ENCODE measurements at regions not wholly inside any gene's neighbourhood (a gene's known extent, or its start where the extent isn't known, plus 50 kb on each side); places are given as distances from the start of the nearest gene placed in this dataset.

DNA sequence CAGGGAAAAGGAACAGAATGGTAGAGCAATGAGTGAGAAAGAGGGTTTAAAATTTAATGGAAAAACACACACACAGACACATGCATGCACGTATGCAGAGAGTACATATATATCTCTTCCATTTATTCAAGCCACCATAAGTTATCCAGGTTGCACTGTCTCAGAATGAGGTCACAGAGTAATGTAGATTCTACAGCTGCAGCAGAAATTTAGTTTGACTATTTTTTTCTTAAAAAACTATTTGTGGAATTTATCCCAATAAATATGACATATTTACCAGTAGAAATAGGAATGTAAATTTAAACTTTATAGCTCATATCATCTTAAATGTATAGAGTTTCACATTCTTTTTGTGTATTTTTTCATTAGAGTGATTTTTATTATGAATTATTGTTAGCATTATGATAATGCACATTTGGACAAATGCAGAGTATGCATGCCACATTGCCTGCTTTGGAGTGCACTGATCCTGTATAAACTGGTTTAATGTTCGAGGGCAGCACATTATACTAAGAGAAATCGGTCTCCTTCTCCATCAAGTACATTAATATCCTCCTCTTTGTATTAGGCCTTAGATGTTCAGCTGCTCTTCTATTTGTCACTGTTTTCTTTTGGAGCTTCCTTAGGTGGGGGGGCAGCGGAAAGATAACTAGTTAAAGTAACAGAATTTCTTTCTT is 216.3 kb upstream of the TARS1 start:
- DNase-seq: no peak

DNA sequence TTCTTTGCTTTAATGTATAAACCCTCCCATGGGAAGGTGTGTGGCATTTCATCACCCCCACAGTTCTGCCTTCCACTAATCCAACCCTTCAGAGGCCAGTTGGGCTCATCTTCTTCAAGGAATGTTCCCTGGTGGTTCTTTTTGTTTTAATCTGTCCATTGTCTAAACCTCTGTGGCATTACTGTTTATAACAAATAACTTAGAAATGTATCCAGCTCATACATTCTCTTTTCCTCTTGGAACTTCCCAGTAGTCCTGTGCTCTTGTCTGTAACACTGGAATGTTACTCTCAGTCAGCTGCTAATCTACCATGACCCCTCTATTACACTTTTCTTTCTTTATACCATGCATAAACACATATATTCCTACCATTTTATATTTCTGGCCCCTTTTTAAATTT is 213.5 kb upstream of the TARS1 start:
- no peak for DNase-seq

DNA sequence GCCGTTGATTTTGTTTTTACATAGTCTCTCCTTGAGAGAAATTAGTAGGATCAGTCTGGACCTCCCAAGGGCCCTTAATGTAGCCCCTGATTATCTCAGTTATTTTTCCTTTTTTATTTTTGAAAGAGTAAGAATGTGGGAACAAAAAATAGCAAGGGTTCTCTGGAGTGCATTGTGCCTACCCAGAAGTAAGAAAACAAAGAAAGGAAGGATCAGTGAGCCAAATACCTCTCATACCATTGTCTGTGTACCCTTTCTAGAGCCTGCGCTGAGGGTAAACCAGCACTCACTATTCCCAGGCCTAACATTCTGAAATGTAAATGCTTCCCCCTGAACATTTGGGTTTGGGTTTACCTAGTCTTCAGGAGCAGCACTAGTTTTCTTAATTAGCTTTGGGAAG is 213.0 kb upstream of the TARS1 start:
- DNase-seq: no peak

DNA sequence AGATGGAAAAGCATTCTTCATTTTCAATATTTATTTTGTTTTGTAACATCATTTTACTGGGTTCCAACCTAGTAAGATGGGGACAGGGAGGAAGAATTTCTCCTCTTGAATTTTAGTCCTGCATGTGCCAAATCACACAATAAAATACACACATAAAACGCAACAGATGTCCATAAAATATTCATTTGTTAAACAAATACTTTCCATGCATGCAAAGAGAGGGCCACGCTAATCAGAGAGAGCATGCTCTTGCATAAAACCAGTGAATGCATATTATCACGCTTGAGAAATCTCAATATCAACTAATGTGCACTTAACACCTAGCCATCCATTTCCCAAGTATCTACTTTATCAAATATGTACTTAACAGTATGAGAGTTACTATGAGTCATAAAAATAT is 212.6 kb upstream of the TARS1 start:
- no peak for DNase-seq

DNA sequence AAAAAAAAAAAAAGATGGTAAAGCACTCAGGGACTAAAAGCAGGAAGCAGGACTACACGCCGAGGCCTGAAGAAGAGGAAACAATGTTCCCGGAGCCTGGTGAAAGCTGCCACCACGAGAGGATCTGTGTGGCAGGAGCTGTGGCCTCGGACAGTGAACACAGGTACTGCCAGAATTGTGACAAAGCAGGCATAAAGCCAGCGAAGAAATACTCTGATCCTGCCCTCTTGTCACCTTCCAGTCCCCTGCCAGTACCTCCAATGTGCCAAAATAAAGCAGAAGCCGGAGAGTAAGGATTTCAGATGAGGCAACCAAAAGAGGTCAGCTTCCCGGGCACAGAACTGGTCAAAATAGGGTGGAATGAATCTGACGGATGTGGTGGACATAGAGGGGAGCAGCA is 211.5 kb upstream of the TARS1 start:
- no peak for DNase-seq

DNA sequence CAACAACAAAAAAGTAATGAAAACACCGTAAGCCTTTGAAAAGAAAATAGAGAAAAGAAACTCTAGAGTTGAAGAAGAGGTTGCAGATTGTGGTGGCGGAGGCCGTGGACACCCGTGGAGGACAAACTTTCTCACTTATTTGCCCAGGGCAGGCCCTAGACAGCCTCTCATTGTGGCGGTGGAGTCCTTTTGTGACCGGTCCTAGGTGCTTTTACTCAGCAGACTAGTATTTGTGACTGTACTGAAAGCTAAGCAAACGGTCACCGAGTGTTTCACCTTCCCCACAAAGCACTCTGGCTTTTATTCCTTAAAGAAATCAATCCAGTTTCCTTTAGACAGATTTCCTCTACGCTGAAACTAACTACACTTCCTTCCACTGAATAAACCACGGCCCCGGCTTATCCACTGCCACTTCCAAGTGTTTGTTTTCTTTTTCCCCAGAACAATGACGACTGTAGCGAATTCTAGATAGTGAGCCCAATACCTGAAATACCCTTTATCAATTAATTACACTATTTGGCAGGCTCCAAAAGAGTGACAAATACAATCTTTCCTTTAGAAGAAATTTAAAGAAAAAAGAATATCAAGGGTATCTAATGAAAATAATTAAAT is 210.2 kb upstream of the TARS1 start:
- DNase-seq: no peak

DNA sequence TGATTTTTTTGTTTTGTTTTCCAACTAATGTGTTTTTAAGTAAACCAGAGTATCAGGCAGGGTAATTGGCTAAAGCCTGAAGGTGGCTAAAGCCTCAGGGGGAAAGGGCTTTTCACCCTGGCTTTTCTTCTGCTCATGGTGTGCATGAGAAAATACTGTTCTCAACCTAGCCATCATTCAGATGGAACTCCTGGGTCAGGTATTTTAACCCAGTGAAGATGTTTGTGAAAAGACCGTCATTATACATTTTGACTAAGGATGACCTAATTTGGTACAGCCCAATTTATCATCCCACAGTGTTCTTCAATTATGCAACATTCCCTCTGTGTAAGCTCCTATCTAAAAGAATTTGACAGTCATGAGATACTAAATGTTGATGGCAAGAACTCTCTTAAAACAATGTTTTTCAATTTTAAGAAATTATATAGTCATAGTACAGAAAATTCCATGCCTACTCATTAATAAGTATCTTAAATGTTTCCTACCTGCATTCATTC is 209.5 kb upstream of the TARS1 start:
- no peak for DNase-seq

DNA sequence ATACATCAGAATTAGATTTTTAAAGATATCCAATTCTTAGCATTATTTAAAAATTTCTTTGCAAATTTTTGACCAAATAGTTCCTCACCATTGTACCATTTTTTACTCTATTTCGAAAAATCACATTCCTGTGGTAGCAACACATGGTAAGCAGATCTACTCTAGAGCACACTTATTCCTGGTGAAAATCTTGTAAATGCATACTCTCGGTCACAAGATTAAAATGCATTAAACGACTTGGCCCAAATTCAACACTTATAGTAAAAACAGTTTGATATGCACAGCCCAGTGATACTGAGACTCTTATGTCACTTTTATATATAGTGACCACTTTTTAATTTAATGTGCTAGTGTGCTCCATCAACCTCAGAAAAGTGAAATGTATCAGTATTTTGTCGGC is 208.8 kb upstream of the TARS1 start:
- DNase-seq: no peak

DNA sequence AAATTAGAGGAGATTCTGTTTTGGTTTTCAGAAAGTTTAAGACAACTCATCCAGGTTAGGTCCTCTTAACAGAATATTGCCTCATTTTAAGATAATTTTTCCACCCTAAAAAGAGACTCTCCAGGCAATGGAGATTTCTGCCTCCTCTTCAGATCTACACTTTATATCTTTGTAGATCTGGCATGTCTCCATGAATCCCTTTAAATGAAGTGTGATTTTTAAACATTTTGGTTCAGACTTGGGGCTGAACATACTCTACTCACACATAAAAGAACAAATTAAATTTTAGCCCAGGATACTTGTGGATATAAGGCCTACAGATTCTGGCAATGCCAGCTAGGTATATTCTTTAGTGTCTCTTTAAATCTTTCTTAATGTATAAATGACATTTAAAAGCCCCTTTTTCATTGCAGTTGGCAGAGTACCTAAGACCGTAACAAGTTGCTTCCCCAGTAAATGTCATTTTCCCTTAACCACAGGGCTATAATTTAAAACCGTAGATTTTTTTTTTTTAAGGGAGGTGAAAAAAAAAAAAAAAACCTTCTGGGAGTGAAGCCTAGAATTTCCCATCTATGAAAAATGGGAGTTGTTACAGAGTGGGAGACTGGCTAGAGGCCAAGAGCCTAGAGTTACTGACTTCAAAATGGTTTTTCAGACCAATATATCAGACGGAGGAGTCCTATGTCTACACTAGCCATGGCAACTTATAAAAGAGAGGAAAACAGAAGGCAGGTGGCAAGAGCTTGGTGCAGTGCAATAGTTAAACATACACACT is 207.8 kb upstream of the TARS1 start:
- no peak for DNase-seq

DNA sequence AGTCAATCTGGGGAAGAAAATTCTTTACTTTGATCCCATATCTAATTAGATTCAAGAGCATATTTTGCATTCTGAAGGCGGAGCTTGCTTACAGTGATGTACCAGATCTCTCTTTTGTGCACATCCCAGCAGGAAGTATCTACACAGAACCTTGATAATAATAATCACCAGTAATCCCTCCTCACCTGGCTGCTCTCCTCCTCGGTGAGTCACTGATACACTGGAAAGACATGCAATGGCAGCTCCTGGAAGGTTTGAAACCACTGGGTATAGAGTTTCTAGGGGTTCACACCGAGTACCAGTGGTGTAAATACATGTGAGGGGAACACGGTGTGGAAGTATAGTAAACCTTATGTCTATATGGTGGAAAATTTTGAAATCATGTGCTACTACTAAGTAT is 205.5 kb upstream of the TARS1 start:
- no peak for DNase-seq

DNA sequence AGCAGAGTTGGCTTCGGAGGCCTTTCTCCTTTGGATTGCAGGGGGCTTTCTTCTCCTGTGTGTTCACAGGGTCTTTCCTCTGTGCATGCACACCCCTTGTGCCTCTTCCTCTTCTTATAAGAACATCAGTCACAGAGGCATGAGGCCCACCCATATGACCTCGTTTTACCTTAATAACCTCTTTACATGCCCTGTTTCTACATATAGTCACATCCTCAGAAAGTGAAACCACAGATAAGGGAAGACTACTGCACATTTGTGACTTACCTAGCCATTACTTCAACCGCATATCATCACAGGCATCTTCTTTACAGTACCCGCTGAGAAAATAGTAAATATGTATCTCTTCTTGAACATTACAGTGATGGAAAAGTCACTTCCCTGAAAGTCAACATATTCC is 204.9 kb upstream of the TARS1 start:
- DNase-seq: no peak

DNA sequence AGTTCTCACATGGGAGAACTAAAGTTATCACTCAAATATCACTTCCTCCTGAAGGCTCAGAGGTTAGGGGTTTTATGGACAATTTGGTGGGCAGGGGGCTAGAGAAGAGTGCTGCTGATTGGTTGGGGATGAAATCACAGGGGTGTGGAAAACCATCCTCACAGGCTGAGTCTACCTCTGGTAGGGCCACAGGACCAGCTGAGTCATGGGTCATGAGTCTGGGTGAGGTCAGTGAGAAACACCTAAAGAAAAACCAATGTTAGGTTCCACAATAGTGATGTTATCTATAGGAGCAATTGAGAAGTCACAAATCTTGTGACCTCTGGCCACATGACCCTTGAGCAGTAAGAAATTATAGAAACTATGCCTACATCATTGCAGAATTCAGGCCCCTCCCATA is 203.3 kb upstream of the TARS1 start:
- DNase-seq: no peak

DNA sequence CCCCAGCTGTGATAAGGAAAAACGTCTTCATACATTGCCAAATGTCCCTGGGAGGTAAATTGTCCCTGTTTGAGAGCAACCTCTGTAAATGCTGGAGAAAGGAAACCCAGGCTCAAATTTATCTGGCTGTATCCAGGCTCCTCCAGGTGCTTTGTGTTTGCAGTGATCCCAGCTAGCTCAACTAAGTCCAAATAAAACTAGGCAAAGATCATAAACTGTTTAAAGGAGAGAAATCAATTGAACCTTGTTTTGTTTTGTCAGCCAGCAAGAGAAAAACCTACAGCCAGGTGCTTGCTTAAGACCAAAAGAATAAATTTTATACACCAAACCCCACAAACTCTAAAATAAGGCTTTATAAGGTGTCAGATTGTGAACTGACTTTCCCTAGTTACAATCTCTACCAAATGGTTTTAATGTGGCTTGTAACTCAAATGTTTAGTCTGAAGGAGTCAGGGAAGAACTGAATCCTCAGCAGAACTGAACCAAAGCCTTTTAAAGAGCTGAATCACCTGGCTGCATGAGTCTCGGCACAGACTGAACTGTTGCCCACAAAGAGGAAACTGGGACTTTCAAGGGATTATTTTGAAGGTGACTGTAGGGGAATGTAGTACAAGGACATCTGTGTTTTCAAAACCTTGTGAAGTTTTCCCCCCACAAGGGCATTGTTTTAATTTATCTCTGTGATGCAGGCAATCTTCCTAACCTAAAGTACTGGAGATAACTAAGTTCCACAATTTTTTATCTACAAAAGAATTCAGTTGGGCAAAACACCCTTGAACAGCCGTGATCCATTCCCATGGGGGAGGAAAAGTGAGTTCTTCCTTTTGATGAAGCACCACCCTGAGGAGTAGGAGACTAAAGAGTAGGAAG is 201.7 kb upstream of the TARS1 start:
- DNase-seq: no peak

DNA sequence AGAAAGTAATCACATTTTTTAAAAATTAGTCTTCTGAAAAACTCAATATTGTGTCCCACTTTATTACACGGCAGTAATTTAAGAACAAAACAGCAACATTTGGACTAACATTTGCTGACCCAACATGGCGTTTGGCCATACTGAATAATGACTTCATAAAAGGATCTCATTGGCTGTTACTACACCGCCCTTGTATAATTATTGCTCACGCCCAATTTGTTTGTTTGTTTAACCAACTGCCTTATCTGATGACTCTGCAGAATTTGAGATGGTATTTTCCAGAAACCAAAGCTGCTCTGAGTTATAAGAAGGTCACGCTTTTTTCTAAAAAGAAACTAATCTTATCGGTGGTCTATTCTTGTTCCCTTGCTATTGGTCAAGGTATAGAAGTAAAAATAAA is 200.2 kb upstream of the TARS1 start:
- DNase-seq: no peak

DNA sequence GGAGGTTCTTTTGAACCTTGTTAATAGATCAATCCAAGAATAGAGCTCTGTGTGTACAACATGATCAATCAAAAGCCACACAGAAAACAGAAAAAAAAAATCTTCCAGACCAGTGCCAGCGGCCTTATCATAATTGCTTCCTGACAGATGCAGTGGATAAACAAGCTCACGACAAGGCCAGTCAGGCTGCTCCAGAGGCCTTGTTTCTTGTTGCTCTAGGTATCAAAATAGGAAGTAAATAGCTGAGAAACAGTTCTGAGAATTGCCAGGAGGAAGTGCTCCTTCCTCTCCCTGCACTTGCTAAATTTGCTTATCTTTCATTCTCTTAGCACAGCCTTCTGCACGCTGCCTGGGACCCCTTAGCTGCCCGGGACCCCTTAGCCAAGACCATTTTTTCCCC is 199.0 kb upstream of the TARS1 start:
- no peak for DNase-seq

DNA sequence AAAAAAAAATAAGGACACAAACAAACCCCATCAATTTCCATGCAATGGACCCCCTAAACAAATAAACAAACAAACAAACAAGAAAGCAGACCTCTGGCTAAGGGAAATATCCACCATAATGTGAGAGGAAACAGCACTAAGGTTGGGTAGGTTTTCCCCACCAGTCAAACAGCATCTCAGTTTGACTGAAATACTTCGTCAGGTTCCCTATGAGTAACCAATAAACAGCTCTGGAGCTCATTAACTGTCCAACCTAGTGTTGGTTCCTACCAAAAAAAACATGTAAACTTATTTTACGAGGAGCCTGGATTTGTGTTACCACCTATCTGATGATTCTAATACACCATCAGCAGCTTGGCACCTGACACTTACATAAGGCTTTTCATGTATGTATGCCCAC is 198.5 kb upstream of the TARS1 start:
- no peak for DNase-seq

DNA sequence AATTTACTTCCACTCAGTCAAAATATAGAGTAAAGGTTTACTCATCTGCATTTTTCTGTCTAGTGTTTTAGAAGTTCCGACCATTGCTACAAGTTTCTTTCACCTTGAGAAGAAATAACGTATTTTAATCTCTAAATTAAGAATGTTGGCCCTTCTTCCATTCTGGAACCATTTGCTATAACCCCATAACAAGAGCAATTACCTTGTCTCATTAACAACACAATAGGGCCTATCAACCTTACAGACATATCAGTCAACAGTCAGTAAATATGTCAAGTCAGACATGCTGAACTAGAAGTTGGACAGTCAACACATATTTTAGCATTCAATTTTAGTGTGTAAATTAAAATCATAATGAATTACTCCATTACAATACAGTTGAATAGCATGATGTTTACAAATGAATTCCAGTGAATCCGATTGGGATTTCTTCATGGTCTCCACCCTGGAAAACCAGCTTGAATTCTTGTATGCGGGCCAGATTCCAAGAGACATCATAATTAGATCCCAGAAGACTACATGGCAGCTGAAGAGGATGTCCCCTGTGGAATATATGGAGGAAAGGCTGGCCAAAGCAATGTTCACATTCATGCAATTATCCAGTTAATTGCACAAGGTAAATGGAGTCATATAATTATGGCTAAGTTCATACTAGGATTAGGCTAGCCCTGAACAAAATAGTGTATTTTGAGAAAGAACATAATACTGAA is 196.2 kb upstream of the TARS1 start:
- no peak for DNase-seq

DNA sequence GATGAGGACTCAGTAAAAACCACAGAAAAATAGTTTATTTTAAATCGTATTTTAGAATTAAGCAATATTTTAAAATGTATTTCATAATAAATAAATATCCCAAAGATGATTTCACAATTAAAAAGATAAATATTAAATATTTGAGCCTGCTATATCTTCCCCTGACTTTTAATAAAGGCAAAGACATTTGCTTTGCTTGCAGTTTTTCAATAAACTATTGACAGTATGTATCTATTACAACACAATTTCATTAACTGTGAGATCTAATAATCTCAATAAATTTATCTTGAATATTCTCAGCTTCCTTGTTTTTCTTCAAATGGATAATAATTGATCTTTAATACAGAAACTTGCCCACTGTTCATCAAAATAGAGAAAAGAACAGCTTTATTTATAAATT is 186.2 kb upstream of the TARS1 start:
- DNase-seq: no peak

DNA sequence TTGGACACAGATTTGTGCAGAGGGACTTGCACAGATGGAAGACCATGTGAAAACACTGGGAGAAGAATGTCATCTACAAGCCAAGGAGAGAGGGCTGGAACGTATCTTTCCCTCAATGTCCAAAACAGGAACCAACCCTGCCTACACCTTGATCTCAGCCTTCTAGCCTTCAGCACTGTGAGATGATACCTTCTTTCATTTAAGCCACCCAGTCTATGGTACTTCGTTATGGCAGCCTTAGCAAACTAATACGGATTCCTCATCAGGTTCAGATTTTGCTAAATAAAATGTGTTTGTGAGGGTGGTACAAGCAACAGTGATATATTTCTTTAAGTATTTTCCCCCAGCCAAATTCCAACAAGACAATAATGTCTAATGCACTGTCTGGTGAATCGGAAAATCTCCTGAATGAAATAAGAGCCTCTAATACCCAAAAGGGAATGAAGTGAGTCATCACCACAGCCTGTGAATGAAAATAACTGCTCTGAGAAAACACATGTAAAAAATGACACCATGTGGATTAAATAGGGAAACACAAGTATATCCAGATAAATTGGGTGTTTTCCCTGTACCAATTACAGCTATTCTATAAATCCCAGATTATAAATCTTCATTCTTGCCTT is 182.8 kb upstream of the TARS1 start:
- DNase-seq: no peak

DNA sequence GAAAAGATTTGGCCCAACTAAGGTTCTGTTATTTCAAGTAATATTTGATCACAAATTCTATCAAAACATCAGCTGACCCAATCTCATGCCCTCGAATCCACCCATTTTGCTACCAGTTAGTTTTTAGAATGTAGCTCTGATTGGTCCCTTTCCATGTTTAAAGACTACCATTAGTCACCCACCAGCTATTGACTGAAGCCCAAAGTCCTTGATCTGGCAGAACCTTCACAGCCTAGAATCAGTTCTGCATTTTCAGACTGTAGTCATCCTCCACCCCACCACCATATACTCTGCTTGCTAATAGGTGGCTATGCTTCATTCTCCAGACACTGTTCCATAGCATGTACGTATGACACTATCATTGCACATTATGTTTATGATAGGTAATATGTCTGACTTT is 182.2 kb upstream of the TARS1 start:
- no peak for DNase-seq

DNA sequence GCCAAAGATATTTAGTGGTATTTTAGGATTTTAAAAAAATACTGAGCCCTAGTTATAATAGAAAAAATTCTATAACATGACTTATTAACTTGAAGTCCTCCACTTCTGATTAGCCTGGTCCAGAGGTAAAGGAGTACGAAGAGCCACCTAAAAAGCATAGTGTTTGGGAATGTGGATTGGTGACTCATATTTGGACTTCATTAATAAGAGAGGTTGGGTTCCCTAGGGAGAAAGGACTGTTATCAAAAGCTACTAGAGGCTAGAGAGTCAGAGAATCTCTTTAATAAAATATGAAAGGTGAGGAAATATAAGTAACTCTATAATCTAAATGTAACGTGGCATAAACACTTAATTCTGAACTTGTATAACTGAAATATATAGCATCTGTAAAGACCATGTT is 180.7 kb upstream of the TARS1 start:
- DNase-seq: no peak

DNA sequence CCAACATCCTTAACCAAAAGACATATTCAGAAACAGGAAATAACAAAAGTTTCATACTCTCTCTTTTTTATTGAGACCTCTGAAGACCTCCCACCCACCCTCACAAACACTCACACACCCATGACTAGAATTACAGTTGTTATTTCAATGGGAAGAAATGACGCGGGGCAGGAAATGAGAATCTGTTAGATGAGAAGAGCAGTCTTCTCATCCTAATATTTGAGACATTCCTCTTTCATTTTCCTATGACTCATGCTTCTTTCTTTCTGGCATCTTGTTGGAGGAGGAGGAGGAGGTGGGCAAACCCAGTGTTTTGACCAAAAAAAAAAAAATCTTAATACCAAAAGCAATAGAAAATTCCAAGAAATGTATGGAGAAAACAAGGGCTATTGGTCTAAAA is 179.5 kb upstream of the TARS1 start:
- DNase-seq: no peak
